HEK293 (cell line): ENCODE measurements at regions not wholly inside any gene's neighbourhood (a gene's known extent, or its start where the extent isn't known, plus 50 kb on each side); places are given as distances from the start of the nearest gene placed in this dataset.
"Not testable (repeated sequence)": the region's sequence is repeated elsewhere in the genome, so short reads cannot be mapped to it uniquely, and the experiment has no call there.

Experiments used
- ZNF121 ChIP-seq: fragments of 450-650 bp; formaldehyde crosslinking; IDR thresholded peaks from 2 replicates; pipeline ENCODE4 v1.5.1; 2016; ENCODE audit warnings: missing biosample characterization, missing genetic modification characterization
- ZNF600 ChIP-seq: fragments of 450-650 bp; formaldehyde crosslinking; IDR thresholded peaks from 2 replicates; pipeline ENCODE4 v1.5.1; 2016; ENCODE audit warnings: missing biosample characterization, missing genetic modification characterization
- TF ChIP-seq, protein P1 (sequence below): fragments of 450-650 bp; formaldehyde crosslinking; IDR thresholded peaks from 2 replicates; pipeline ENCODE4 v1.5.1; 2016; ENCODE audit warnings: missing biosample characterization, missing genetic modification characterization

DNA sequence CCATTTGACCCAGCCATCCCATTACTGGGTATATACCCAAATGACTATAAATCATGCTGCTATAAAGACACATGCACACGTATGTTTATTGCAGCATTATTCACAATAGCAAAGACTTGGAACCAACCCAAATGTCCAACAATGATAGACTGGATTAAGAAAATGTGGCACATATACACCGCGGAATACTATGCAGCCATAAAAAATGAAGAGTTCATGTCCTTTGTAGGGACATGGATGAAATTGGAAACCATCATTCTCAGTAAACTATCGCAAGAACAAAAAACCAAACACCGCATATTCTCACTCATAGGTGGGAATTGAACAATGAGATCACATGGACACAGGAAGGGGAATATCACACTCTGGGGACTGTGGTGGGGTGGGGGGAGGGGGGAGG lies 184.6 kb upstream of the MSX2 start:
- TF ChIP-seq ZNF121, ZNF600 (tag by site-specific recombination): not testable (repeated sequence)
- TF ChIP-seq, protein P1, sequence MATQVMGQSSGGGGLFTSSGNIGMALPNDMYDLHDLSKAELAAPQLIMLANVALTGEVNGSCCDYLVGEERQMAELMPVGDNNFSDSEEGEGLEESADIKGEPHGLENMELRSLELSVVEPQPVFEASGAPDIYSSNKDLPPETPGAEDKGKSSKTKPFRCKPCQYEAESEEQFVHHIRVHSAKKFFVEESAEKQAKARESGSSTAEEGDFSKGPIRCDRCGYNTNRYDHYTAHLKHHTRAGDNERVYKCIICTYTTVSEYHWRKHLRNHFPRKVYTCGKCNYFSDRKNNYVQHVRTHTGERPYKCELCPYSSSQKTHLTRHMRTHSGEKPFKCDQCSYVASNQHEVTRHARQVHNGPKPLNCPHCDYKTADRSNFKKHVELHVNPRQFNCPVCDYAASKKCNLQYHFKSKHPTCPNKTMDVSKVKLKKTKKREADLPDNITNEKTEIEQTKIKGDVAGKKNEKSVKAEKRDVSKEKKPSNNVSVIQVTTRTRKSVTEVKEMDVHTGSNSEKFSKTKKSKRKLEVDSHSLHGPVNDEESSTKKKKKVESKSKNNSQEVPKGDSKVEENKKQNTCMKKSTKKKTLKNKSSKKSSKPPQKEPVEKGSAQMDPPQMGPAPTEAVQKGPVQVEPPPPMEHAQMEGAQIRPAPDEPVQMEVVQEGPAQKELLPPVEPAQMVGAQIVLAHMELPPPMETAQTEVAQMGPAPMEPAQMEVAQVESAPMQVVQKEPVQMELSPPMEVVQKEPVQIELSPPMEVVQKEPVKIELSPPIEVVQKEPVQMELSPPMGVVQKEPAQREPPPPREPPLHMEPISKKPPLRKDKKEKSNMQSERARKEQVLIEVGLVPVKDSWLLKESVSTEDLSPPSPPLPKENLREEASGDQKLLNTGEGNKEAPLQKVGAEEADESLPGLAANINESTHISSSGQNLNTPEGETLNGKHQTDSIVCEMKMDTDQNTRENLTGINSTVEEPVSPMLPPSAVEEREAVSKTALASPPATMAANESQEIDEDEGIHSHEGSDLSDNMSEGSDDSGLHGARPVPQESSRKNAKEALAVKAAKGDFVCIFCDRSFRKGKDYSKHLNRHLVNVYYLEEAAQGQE (tag by site-specific recombination), result not testable (repeated sequence)
